ENCODE measurements at regions not wholly inside any gene's neighbourhood (a gene's known extent, or its start where the extent isn't known, plus 50 kb on each side); places are given as distances from the start of the nearest gene placed in this dataset.

- no peaks in the 10 kb centered on the region for H3F3A ChIP-seq (ENCODE audit: low read depth)
- no peaks in the 10 kb centered on the region; the same call in 1 of the 2 replicates for H3K9me3 ChIP-seq (ENCODE audit: insufficient read depth, low read depth, low read length)
- H3K9ac ChIP-seq (ENCODE audit: low read depth, low read length, poor library complexity, severe bottlenecking) = no peak overlapping the region
- H3K9me2 ChIP-seq (replicated peaks; ENCODE audit: low read depth, low read length) = no peaks in the 10 kb centered on the region
- no peaks in the 10 kb centered on the region for H3K27me3 ChIP-seq (ENCODE audit: insufficient read depth, low read length, poor library complexity, severe bottlenecking)
- no peak overlapping the region for H2AFZ ChIP-seq (ENCODE audit: low read length)
- H3K4me1 ChIP-seq (ENCODE audit: insufficient read depth, low read length, poor library complexity, severe bottlenecking) = no peaks in the 10 kb centered on the region
- H3K79me2 ChIP-seq (ENCODE audit: insufficient read depth, low read length) = no peaks in the 10 kb centered on the region
- H4K20me1 ChIP-seq (ENCODE audit: insufficient read depth, low read length, poor library complexity, severe bottlenecking) = no peaks in the 10 kb centered on the region
- H3K4me3 ChIP-seq (ENCODE audit: low read length, poor library complexity, severe bottlenecking) = no peak overlapping the region
- no peak for TF ChIP-seq CTCF (conservative IDR thresholded peaks at IDR 0.05; ENCODE audit: low read length)
- TF ChIP-seq EZH2phosphoT487 (IDR thresholded peaks at IDR 0.05; ENCODE audit: borderline replicate concordance) = no peak
- H3K36me3 ChIP-seq (ENCODE audit: insufficient read depth, low read length) = no peaks in the 10 kb centered on the region
- no peak overlapping the region for H3K4me2 ChIP-seq (ENCODE audit: low read depth, low read length, poor library complexity, severe bottlenecking)
Measured at GRCh38 chr9:116055536-116055935, 98.1 kb upstream of the PAPPA start.

GRCh38 chr9:116057371-116057770 lies 96.2 kb upstream of the PAPPA start:
- Histone ChIP-seq H4K20me1 (ENCODE audit: insufficient read depth, low read length, poor library complexity, severe bottlenecking) (no peaks in the 10 kb centered on the region), H3K79me2 (ENCODE audit: insufficient read depth, low read length) (no peaks in the 10 kb centered on the region), H3K36me3 (ENCODE audit: insufficient read depth, low read length) (no peaks in the 10 kb centered on the region), H3K4me3 (ENCODE audit: low read length, poor library complexity, severe bottlenecking) (no peak overlapping the region), H3K4me1 (ENCODE audit: insufficient read depth, low read length, poor library complexity, severe bottlenecking) (no peaks in the 10 kb centered on the region), H3K4me2 (ENCODE audit: low read depth, low read length, poor library complexity, severe bottlenecking) (no peak overlapping the region), H3F3A (ENCODE audit: low read depth) (no peaks in the 10 kb centered on the region), H3K9ac (ENCODE audit: low read depth, low read length, poor library complexity, severe bottlenecking) (no peak overlapping the region), H2AFZ (ENCODE audit: low read length) (no peak overlapping the region), H3K9me2 (replicated peaks; ENCODE audit: low read depth, low read length) (no peaks in the 10 kb centered on the region; the same call in 1 of the 2 replicates), H3K9me3 (ENCODE audit: insufficient read depth, low read depth, low read length) (no peaks in the 10 kb centered on the region; the same call in 1 of the 2 replicates), H3K27me3 (ENCODE audit: insufficient read depth, low read length, poor library complexity, severe bottlenecking) (no peaks in the 10 kb centered on the region)
- TF ChIP-seq CTCF (conservative IDR thresholded peaks at IDR 0.05; ENCODE audit: low read length) = no peak
- no peak for TF ChIP-seq EZH2phosphoT487 (IDR thresholded peaks at IDR 0.05; ENCODE audit: borderline replicate concordance)

- H3K4me1 ChIP-seq (ENCODE audit: insufficient read depth, low read length, poor library complexity, severe bottlenecking) = no peaks in the 10 kb centered on the region
- H4K20me1 ChIP-seq (ENCODE audit: insufficient read depth, low read length, poor library complexity, severe bottlenecking) = no peaks in the 10 kb centered on the region
- no peaks in the 10 kb centered on the region for H3K36me3 ChIP-seq (ENCODE audit: insufficient read depth, low read length)
- H3F3A ChIP-seq (ENCODE audit: low read depth) = no peaks in the 10 kb centered on the region
- no peak overlapping the region for H3K4me3 ChIP-seq (ENCODE audit: low read length, poor library complexity, severe bottlenecking)
- no peaks in the 10 kb centered on the region for H3K79me2 ChIP-seq (ENCODE audit: insufficient read depth, low read length)
- TF ChIP-seq CTCF (conservative IDR thresholded peaks at IDR 0.05; ENCODE audit: low read length) = no peak
- no peak for TF ChIP-seq EZH2phosphoT487 (IDR thresholded peaks at IDR 0.05; ENCODE audit: borderline replicate concordance)
- no peaks in the 10 kb centered on the region for H3K27me3 ChIP-seq (ENCODE audit: insufficient read depth, low read length, poor library complexity, severe bottlenecking)
- H2AFZ ChIP-seq (ENCODE audit: low read length) = no peak overlapping the region
- no peak overlapping the region for H3K9ac ChIP-seq (ENCODE audit: low read depth, low read length, poor library complexity, severe bottlenecking)
- H3K9me3 ChIP-seq (ENCODE audit: insufficient read depth, low read depth, low read length) = no peaks in the 10 kb centered on the region; the same call in 1 of the 2 replicates
- no peak overlapping the region for H3K4me2 ChIP-seq (ENCODE audit: low read depth, low read length, poor library complexity, severe bottlenecking)
- H3K9me2 ChIP-seq (replicated peaks; ENCODE audit: low read depth, low read length) = no peaks in the 10 kb centered on the region; the same call in 1 of the 2 replicates
Measured at GRCh38 chr9:116058421-116058820, 95.2 kb upstream of the PAPPA start.

Data from Loucy (cell line).